ENCODE measurements at regions not wholly inside any gene's neighbourhood (a gene's known extent, or its start where the extent isn't known, plus 50 kb on each side); places are given as distances from the start of the nearest gene placed in this dataset.

GRCh38 chr6:149229096-149229495, 88.4 kb upstream of the TAB2 start:
- H3K4me2 ChIP-seq = no peak overlapping the region
- H3K4me1 ChIP-seq = peaks cover 8% of the 10 kb centered on the region
- TF ChIP-seq Cebpa-rat (IDR thresholded peaks at IDR 0.05) = no peak
- H3K9me3 ChIP-seq = no peaks in the 10 kb centered on the region
- H3K36me3 ChIP-seq = no peaks in the 10 kb centered on the region
- no peak overlapping the region for H3K27ac ChIP-seq
- no peak overlapping the region for H3K4me3 ChIP-seq
- H4K20me1 ChIP-seq = no peaks in the 10 kb centered on the region
- no peaks in the 10 kb centered on the region for H3K27me3 ChIP-seq
- no peak overlapping the region for H3K9ac ChIP-seq

- Histone ChIP-seq H4K20me1 (no peaks in the 10 kb centered on the region), H3K27me3 (no peaks in the 10 kb centered on the region), H3K9ac (no peak overlapping the region), H3K27ac (no peak overlapping the region), H3K4me2 (no peak overlapping the region), H3K9me3 (no peaks in the 10 kb centered on the region), H3K36me3 (no peaks in the 10 kb centered on the region), H3K4me3 (no peak overlapping the region), H3K4me1 (peaks cover 8% of the 10 kb centered on the region)
- TF ChIP-seq Cebpa-rat (IDR thresholded peaks at IDR 0.05) = no peak
These were observed 86.6 kb upstream of the TAB2 start for GRCh38 chr6:149230712-149231460.

- H3K9ac ChIP-seq = no peak overlapping the region
These were observed 85.7 kb upstream of the TAB2 start for GRCh38 chr6:149231778-149232177.

GRCh38 chr6:149233056-149233715, 84.3 kb upstream of the TAB2 start:
- no peaks in the 10 kb centered on the region for H4K20me1 ChIP-seq
- H3K27ac ChIP-seq = no peak overlapping the region
- H3K9me3 ChIP-seq = peaks cover 4% of the 10 kb centered on the region; the same call in 1 of the 2 replicates
- peaks cover 8% of the 10 kb centered on the region for H3K4me1 ChIP-seq
- no peaks in the 10 kb centered on the region for H3K36me3 ChIP-seq
- H3K9ac ChIP-seq = no peak overlapping the region
- H3K4me3 ChIP-seq = no peak overlapping the region
- no peak for TF ChIP-seq Cebpa-rat (IDR thresholded peaks at IDR 0.05)
- H3K27me3 ChIP-seq = no peaks in the 10 kb centered on the region
- no peak overlapping the region for H3K4me2 ChIP-seq

More at GRCh38 chr6:149231778-149232177, 85.7 kb upstream of the TAB2 start:
- Histone ChIP-seq H3K36me3 (no peaks in the 10 kb centered on the region), H3K4me2 (no peak overlapping the region), H3K27ac (no peak overlapping the region), H3K4me3 (no peak overlapping the region), H3K27me3 (no peaks in the 10 kb centered on the region), H3K4me1 (peaks cover 8% of the 10 kb centered on the region), H4K20me1 (no peaks in the 10 kb centered on the region), H3K9me3 (no peaks in the 10 kb centered on the region)
- TF ChIP-seq Cebpa-rat (IDR thresholded peaks at IDR 0.05) = no peak

GRCh38 chr6:149234051-149234962, 83.2 kb upstream of the TAB2 start:
- H3K36me3 ChIP-seq = no peaks in the 10 kb centered on the region
- peaks cover 15% of the 10 kb centered on the region for H3K9me3 ChIP-seq
- H3K4me3 ChIP-seq = no peak overlapping the region
- H3K4me2 ChIP-seq = no peak overlapping the region
- no peak overlapping the region for H3K9ac ChIP-seq
- no peaks in the 10 kb centered on the region for H3K27me3 ChIP-seq
- H3K4me1 ChIP-seq = peaks cover 8% of the 10 kb centered on the region
- H4K20me1 ChIP-seq = no peaks in the 10 kb centered on the region
- H3K27ac ChIP-seq = no peak overlapping the region
- no peak for TF ChIP-seq Cebpa-rat (IDR thresholded peaks at IDR 0.05)

GRCh38 chr6:149235130-149235561, 82.4 kb upstream of the TAB2 start:
- no peak overlapping the region for H3K27ac ChIP-seq
- H3K4me2 ChIP-seq = no peak overlapping the region
- H3K36me3 ChIP-seq = no peaks in the 10 kb centered on the region
- H3K4me1 ChIP-seq = peaks cover 8% of the 10 kb centered on the region
- no peak overlapping the region for H3K9ac ChIP-seq
- no peak for TF ChIP-seq Cebpa-rat (IDR thresholded peaks at IDR 0.05)
- no peak overlapping the region for H3K4me3 ChIP-seq
- peaks cover 24% of the 10 kb centered on the region for H3K9me3 ChIP-seq
- H3K27me3 ChIP-seq = no peaks in the 10 kb centered on the region
- H4K20me1 ChIP-seq = no peaks in the 10 kb centered on the region

GRCh38 chr6:149236589-149236988, 80.9 kb upstream of the TAB2 start:
- Histone ChIP-seq H3K4me2 (no peak overlapping the region), H3K9ac (no peak overlapping the region), H3K36me3 (no peaks in the 10 kb centered on the region), H3K4me1 (peaks cover 7% of the 10 kb centered on the region), H3K27me3 (no peaks in the 10 kb centered on the region), H4K20me1 (no peaks in the 10 kb centered on the region), H3K27ac (no peak overlapping the region), H3K4me3 (no peak overlapping the region), H3K9me3 (peaks cover 30% of the 10 kb centered on the region)
- no peak for TF ChIP-seq Cebpa-rat (IDR thresholded peaks at IDR 0.05)

GRCh38 chr6:149237464-149237863, 80.0 kb upstream of the TAB2 start:
- H3K4me3 ChIP-seq = no peak overlapping the region
- H3K36me3 ChIP-seq = no peaks in the 10 kb centered on the region
- H3K9me3 ChIP-seq = peaks cover 30% of the 10 kb centered on the region

GRCh38 chr6:149239573-149240209, 77.8 kb upstream of the TAB2 start:
- no peaks in the 10 kb centered on the region; the same call in 1 of the 2 replicates for H3K4me1 ChIP-seq
- H3K36me3 ChIP-seq = no peaks in the 10 kb centered on the region
- peaks cover 30% of the 10 kb centered on the region for H3K9me3 ChIP-seq
- H3K27me3 ChIP-seq = no peaks in the 10 kb centered on the region
- TF ChIP-seq Cebpa-rat (IDR thresholded peaks at IDR 0.05) = no peak
- no peak overlapping the region for H3K4me2 ChIP-seq
- no peak overlapping the region for H3K9ac ChIP-seq
- H4K20me1 ChIP-seq = no peaks in the 10 kb centered on the region
- no peak overlapping the region for H3K27ac ChIP-seq
- no peak overlapping the region for H3K4me3 ChIP-seq

More at GRCh38 chr6:149237464-149237863, 80.0 kb upstream of the TAB2 start:
- no peaks in the 10 kb centered on the region for H3K27me3 ChIP-seq
- no peaks in the 10 kb centered on the region for H4K20me1 ChIP-seq
- no peak overlapping the region for H3K27ac ChIP-seq
- H3K9ac ChIP-seq = no peak overlapping the region
- H3K4me2 ChIP-seq = no peak overlapping the region
- H3K4me1 ChIP-seq = no peaks in the 10 kb centered on the region; the same call in 1 of the 2 replicates
- TF ChIP-seq Cebpa-rat (IDR thresholded peaks at IDR 0.05) = no peak

All from BLaER1 (cell line).